Adrenal gland (tissue), 5 donors: ENCODE measurements at regions not wholly inside any gene's neighbourhood (a gene's known extent, or its start where the extent isn't known, plus 50 kb on each side); places are given as distances from the start of the nearest gene placed in this dataset.

ENCODE experiments used
- POLR2A ChIP-seq, 2 donors: fragments of 450-650 bp; IDR thresholded peaks; one replicate each; pipeline ENCODE4 v1.6.1; 2017; ENCODE audit warnings: antibody characterized with exemption in 2 of 2, mild to moderate bottlenecking in 2 of 2, moderate library complexity in 1 of 2
- TF ChIP-seq, protein P1 (sequence below), 6 experiments: fragments of 450-650 bp in 4 of 6; fragments of 200-600 bp in 2 of 6; sonication (generic) in 1 of 6; IDR thresholded peaks; 1 replicate in 5 of 6; 2 replicates in 1 of 6; pipeline versions ENCODE4 v1.5.1 to v1.8.0; 2016 to 2021; ENCODE audit warnings: antibody characterized with exemption in 6 of 6, mild to moderate bottlenecking in 2 of 6, moderate library complexity in 1 of 6
- donor health status: DM: no; HTN: no; CAD: no.

- TF ChIP-seq, protein P1, sequence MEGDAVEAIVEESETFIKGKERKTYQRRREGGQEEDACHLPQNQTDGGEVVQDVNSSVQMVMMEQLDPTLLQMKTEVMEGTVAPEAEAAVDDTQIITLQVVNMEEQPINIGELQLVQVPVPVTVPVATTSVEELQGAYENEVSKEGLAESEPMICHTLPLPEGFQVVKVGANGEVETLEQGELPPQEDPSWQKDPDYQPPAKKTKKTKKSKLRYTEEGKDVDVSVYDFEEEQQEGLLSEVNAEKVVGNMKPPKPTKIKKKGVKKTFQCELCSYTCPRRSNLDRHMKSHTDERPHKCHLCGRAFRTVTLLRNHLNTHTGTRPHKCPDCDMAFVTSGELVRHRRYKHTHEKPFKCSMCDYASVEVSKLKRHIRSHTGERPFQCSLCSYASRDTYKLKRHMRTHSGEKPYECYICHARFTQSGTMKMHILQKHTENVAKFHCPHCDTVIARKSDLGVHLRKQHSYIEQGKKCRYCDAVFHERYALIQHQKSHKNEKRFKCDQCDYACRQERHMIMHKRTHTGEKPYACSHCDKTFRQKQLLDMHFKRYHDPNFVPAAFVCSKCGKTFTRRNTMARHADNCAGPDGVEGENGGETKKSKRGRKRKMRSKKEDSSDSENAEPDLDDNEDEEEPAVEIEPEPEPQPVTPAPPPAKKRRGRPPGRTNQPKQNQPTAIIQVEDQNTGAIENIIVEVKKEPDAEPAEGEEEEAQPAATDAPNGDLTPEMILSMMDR (IDR thresholded peaks at IDR 0.05), result no peak
- no peak for TF ChIP-seq POLR2A (IDR thresholded peaks at IDR 0.05)
Measured at GRCh38 chr12:67489007-67489406, 159.5 kb upstream of the DYRK2 start.
